Right kidney (tissue), 1 donor: ENCODE measurements at regions not wholly inside any gene's neighbourhood (a gene's known extent, or its start where the extent isn't known, plus 50 kb on each side); places are given as distances from the start of the nearest gene placed in this dataset.

ENCODE experiments used
- DNase-seq: peaks from one replicate; pipeline ENCODE4 v3.0.0-alpha.2; 2016

DNA sequence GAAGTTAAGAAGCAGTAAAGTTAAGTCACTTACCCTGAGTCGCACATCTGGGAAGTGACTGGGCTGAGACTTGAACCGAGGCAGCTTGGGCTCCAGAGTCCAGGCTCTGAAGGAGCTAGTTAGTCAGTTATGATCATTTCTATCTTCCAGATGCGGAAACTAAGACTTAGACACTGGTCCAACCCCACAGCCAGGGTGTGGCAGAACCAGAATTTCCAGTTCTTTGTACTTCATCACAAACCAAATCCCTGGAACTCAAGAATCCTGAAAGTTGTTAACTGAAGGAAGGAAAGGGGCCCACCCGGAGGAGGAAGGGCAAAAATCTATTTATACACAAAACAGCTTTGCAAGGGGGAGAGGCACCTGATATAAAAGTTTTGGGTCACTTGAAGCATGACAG, 389.9 kb downstream of the SHQ1 start:
- DNase-seq, result no peak

DNA sequence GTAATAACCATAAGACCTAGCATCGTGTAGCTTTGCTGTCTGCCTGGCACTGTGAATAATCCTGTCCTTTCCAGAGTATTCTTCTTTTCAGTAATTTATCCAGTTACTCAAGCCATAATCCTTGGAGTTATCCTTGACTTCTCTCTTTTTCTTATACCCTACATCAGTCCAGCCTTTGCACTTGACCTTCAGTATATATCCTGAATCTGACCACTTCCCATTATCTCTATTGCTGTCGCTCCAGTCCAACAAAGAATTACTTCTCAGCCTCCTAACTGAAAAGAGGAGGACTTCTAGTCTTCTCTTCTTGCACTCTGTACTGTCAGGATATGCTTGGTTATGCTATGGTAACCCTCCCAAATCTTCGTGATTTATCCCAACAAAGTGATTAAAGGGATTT, 393.8 kb downstream of the SHQ1 start:
- no peak for DNase-seq

DNA sequence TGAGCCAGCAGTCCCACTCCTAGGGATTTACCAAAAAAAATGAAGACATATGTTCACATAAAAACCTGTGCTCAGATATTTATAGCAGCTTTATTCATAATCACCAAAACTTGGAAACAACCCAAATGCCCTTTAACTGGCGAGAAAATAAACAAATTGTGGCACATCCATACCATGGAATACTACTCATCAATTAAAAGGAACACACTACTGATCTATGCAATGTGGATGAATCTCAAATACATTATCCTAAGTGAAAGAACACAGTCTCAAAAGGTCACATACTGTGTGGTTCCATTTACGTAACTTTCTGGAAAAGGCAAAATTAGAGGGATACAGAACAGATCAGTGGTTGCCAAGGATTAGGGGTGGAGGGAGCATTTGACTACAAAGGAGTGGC, 394.5 kb downstream of the SHQ1 start:
- DNase-seq, result no peak

DNA sequence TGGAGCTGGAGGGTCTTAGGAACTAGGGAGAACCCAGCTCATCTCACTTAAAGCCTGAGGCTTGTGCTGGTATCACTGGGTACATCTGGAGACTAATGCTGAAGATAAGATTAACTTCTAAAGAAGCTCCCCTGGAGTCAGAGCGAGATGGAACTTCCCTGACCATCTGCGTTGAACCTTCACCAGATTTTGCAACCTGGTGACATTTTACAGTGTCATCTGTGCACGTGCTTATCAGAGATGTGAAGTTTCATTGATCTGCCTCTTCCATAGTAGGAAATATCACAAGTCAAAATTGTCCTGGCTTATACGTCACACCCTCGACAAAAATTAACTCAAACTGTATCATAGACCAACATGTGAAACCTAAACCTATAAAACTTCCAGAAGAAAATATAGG, 395.5 kb downstream of the SHQ1 start:
- no peak for DNase-seq

DNA sequence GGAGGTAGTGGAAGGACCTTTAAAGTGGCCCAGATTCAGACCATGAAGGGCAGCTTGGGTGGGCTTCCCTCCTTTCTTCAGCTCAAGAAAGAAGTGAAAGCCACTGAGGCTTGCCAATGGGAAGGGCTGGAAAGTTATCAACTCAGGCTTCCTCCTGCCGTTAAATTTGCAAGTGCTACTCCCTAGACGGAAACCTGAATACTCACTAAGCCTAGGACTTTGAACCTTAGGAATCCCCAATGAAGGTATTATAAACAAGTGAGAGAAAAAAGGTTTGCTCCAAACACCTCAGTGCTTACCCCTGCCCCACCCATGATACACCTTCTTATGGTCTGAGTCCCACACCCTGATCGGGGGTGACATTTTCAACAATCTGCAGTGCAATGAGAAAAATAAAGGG, 396.4 kb downstream of the SHQ1 start:
- DNase-seq, result no peak

DNA sequence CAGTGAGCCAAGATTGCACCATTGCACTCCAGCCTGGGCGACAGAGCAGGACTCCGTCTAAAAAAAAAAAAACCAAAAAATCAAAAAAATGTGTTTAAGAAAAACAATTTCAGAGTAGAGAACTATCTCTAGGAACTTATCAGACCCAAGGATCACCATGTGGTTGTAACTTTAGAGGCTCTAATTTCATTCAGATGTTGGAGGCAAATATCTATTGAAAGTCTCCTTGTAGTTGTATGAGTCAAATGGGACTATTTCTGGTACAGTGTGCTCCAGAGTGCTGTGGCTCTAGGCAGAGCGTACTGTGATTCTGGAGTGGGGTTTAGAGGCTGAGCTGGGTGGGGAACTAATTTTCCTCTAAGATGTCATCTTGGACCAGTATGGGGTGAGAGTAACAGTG, 398.7 kb downstream of the SHQ1 start:
- no peak for DNase-seq

DNA sequence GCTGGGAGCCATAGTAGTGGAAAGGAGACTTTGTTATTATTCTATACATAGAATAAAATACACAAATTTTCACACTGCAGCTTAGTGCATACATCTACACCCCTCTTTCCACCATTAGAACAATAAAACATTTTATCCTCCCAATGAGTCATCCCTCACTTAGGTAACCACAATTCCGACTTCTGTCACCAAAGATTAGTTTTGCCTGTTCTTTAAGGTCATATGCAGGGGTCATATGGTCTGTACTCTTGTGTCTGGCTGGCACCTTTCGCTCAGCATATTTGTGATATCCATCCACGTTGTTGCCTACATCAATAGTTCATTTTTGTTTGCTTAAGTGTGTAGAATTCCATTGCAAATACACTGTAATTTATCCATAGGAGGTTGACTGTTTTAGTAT, 399.4 kb downstream of the SHQ1 start:
- DNase-seq, result no peak

DNA sequence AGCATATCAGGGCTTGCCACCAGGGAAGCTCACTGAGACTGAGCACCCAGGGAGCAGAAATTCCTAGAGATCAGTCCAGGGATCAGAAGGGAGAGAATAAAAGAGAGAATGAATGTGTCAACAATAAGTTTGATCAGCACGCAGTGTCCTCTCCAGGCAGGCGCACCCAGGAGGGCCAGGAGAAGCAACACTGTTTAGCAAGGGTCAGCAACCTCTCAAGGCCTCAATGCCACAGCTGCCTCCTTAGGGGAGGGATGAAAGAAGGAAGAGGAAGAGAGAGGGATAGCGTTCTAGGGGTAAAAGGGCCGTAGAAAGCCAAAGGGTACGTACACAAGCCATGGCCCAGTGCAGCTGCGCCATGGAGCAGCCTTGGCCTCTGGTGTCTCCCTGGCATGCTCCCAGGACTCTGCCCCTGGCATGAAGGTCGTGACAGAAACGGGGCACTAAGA, 399.8 kb downstream of the SHQ1 start:
- DNase-seq, result no peak

DNA sequence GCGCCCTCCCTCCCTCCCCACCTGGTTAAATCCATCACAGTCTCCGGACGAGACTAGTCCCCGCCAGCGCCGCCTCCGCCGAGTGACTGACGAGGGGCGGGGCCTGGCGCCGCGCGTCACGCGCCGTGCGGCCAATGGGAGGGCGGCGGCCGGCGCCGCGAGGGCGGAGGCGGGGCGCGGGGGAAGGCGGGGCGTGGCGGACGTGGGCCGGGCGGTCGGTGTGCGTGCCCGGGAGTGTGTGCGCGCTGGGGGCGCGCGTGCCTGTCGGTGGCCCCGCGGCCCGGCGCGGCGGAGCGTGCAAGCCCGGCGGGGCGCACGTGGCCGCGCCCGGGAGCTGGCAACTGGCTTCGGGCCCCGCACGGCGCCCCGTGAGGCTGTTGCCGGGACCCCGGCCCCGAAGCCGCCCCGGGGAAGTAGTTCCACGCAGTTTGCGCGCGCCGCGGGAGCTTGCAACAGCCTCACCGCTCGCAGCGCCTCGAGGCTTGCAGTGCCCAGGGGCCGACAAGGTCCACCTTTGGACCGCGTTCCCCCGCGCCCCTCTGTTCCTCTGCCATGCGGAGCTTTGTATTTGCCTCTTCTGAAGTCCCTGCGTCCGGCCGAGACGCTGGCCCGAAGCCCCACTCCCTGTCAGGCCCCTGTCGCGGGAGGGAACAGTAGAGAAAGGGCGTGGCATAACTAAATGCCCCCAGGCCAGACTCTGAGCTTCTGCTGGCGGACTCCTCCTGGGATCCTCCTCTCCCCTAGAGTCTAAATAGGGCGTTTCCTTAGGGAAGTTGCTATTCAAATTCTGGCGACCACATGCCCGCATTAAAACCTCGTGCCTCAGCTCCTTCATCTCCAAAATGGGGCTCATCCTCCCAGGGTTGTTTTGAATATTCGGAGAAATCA, 400.9 kb downstream of the SHQ1 start:
- peak; percentile 84 for DNase-seq

DNA sequence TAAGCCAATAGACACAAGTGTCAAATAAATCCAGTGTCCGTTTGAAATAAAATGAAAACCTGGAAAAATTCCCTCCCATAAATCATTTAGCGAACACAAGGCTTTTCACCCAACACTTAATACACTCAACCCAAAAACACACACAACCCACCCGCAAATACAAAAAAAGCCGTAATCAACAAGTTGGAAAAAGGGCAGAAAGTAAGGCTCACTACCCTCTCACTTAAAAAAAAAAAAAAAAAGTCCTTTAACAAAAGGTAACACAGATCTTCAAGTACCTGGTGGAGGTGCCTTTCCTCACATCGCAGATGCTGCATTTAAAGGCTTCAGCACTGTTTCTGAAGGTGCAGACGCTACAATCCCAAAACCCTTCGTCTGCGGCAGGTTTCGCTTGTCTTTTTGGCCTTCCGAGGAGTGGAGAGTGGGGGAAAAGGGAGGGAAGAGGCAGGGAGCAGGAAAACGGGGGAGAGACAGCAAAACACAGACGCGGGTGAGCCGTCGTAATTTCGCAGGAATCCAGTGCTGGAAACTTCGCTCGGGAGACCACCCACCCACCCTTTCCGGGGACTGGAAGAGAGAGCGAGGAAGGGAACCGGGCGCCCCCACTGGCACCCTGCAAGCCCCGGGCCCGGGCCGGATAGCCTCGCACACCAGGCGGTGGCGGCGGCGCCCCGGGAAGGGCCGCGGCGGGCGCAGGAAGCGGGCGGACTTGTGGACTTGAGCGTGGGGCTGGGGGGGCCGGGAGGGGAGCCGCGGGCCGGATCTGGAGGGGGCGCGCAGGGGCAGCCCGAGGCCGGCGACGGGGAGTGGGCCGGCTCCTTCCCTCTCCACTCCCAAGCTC, 401.8 kb downstream of the SHQ1 start, which contains the start of gene RYBP:
Gene RYBP, minus strand, starts transcription at position 404 of the 841 bp plus-strand sequence.
- DNase-seq, result peak; percentile 83

DNA sequence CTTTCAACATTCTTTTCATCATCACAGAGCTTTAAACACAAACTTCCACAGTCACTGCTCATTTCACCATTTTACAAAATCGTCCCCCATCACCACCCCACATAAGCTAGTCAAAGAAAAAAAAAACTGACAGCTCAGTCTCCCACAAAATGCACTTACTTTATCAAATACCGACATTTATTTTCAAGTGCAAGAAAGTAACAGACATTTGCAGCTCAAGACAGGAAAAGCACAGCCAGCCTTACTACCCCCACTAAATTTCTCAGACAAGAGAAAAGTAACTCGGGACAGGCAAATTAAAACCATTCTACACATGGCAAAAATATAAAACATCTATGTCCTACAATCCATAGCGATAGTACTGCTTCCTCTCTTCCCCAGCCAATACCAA, 402.4 kb downstream of the SHQ1 start:
- no peak for DNase-seq

DNA sequence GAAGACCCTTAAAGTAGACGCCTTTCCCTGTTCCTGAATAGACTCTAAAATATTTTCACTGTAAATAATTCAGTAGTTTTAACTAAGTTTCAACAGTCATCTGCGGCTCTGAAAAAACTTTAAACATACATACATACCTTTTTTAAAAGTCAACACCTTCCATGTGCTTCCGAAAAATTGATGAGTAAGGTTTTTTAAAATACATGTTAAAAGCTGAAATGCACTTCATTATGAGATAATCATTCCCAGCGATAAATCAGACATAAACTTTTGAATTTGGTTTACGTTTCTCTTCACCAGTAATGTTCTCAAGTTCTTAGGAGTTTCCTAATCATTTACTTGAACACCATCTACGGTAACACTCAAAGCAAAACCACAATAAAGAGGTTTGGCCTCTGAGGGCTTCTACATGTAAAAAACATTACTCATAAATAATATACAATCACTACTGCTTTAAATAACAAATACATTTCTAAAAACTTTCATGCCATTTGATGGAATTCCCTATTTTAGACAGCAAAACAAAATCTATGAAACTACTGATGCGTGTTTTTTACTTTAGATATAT, 403.5 kb downstream of the SHQ1 start:
- no peak for DNase-seq

DNA sequence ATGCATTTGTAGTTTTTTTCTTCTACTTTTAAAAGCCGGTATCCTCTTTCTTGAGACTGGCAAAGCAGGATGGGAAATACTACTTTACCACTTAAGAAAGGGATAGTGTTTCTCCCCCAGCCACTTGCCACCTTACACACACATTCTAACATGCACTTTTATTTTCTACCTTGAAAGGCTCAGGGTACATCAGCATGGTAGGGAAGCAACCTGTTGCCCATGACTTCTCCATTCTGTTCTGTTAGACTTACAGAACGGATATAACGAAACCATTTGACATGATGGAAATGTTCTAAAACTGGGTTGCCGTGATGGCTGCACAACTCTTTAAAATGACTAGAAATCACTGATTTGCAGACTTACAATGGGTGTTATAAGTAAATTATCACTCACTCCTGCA, 405.5 kb downstream of the SHQ1 start:
- no peak for DNase-seq

DNA sequence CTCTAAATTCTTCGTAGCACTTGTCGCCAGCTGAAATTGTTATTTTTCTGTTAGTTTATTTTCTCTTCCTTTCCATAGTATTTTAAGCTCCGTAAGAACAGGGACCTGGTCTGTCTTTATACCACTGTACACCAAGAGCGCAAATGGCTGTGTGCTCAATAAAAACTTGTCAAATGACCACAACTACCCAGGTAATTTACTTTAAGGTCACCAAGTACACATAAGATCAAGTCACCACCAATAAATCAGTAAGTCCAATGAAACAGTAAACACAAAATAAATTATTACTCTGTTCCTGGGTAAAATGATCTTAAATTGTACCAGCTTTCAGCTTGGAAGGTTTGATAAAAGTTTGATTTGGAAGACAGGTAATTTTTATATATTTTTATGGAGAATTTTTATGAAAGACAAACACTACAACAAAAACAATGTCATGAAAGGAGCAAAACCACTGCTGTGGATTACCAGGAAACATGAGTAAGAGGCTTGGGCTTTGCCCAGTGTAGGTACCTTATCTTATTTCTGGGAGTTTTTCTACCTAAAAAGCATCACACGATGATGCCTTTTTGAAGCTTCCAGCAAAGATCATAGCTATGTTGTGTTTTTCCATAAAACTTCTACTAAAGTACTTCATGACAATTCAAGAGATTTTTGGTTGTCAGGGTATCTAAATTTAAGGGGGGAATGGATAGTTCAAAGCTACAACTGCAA, 406.8 kb downstream of the SHQ1 start:
- no peak for DNase-seq

DNA sequence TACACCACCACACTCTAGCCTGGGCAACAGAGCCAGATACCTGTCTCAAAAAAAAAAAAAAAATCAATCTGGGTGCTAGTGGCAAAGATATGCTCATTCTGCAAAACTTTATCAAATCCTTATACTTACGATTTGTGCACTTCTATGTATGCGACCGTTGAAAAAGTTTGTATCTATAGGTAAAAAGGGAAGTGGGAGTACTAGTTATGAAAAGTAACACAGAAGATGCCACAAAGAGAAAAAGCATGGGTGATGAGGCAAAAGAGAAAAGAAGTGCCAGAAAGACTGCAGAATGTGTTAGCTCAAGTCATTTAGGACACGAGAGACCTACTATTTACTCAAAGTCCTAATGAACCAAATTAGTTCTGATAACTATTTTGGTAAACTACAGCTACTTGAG, 407.8 kb downstream of the SHQ1 start:
- DNase-seq, result no peak

DNA sequence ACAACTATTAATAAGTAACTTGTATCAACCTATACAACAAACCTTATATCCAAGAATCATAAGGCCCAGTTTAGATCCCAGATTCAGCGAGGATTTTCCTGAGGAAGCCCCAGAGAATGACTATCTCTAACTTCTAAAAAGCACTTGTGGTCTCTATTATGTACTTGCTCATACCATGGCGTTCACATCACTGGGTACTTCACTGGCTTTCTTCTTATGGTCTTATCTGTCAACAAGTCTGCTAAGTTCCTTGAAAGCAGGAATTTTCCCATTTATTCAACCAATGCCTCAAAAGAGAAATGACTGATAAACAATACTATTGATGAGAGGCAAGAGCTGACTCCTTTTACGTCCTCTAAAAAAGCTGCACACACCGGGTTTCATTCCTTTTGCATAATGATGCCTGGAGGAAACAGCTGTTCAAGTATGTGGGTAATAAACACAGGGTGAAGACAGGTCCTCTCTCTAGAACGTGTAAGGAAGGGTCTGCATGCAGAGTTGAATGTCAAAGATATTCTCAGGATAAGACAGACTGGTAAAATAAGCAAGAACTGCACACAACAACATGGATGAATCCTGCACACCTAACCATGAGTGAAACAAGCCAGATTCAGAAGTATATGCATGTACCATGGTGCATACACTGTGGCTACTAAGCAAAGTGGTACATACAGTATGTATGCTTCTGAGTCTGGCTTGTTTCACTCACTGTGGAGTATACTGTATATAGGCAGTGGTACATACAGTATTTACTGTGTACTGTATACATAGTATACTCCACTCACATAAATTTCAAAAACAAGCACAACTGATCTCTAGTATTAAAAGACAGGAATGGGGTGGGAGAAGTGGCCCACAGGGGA, 408.7 kb downstream of the SHQ1 start:
- no peak for DNase-seq

DNA sequence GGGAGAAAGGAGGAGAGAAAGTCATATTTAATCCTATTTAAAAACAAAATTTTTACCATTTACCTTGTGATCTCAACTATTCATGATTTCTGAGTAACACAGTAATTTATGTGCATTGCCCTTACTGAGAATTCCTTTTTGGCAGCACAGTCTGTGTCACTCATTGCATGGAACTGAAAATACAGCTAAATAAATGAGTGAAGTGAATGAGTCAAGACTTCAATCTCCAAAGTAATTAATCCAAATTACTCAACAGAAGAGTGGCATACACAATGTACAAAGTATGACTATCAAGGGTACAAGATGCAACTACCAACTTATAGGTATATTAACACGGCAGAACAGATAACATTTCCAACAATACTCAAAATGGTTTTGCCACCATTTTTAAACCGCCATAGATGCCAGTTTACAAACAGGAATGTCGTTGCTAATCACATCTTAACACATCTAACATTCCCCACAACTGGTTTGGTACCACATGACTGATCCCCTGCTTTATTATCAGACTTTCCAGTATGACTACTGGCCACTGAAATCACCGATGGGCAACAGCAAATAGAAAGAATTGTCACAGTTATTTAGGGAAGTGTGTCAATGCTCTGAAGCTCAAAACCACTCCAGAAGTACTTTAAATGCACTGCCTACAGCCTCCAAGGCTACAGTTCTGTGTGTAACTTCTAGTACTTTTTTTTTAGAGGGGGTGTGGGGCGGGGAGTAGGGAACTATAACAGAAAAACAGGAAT, 410.4 kb downstream of the SHQ1 start:
- no peak for DNase-seq

DNA sequence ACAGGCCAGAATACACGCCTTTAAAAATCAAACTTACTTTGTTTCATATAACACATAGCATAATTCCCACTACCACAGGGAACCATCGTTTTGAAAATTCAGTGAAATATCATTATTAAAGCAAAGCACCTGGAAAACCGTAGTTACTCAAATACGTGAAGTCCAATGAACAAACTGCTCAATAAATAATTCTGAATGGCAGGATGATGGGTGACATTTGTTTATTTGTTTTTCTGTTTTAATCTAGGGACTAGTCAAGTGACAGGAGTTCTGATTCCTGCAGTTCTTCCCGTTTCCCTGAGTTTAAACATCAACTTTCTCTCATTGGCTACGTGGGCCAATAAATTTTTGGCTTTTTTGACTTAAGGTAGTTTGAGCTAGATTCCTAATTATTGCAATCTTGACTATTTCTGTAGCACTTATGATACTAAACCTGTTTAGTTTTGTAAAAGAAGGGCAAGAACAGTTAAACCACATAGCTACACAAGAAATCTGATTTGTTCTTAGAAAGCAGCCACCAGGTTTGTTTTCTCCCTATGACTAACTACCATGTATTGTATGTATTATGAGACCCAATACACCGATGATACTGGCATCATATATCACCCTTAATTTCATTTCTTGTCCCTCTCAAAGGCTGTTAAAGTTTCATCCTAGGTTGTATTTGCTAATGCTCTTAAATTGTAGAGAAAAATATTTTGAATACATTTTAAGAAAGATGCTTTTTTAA, 411.2 kb downstream of the SHQ1 start:
- no peak for DNase-seq

DNA sequence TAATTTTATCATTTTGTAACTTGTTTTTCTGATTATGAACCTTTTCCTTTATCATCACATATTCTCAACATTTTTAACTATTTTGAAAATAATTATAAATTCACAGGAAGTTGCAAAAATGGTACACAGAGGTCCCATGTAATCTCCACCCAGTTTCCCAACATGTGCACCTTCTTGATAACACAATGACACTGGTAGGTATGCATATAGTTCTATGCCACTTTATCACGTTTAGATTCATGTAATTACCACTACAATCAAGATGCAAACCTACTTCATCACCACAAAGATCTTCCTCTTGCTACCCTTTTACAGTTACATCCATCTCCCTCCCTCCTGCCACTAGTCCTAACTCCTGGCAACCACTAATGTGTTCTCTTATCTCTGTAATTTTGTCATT, 413.9 kb downstream of the SHQ1 start:
- DNase-seq, result no peak

DNA sequence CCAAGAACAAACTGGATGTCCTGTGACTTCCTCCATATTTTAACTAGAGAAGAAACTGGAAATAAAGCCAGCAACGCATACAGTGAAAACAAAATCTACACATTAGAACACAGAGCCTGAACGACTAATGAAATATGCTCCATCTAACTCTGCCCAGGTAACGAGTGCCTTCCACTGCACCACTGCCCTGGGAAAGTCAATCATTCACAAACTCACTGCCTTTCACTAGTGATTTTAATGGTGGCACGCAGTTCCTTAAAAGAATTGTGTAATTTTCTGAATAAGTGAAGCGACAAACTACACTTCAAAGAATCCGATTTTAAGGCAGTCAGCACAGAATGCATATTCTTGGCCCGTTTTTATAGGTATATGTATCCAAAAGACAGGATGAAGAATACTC, 416.0 kb downstream of the SHQ1 start:
- no peak for DNase-seq
